ENCODE measurements at regions not wholly inside any gene's neighbourhood (a gene's known extent, or its start where the extent isn't known, plus 50 kb on each side); places are given as distances from the start of the nearest gene placed in this dataset.

DNA sequence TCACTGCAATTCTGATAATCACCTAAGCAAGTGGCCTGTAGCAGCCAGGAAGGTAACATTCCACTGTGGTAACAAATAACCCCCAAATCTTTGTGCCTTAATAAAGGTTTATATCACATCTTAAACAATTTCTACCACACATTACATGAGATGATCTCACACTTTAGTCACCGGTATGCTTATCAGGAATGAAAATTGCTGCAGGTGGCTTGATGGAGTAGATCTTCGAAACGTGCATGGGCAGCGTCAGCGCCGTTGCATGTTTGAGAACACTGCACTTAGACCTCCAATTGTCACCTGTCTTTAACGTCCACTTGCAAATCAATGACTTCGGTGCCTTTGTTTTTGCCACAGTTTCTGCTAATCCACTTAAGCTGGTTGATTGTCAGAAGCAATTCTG is 477.4 kb downstream of the VRK1 start:
- no peak for DNase-seq

DNA sequence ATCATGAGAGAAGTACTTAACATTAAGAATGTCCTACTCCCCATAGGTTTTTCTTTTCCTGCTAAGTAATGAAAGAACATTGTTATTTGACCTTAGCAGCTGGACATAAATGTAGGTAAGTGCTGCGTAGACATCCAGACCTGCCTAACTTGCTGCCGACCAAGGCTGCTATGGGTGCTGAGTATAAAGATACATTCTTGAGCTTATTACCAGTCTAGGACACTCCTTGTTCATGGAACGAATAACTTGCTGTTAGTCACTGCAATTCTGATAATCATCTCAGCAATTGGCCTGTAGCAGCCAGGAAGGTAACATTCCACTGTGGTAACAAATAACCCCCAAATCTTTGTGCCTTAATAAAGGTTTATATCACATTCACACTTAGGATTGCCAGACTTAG is 478.1 kb downstream of the VRK1 start:
- DNase-seq: no peak

DNA sequence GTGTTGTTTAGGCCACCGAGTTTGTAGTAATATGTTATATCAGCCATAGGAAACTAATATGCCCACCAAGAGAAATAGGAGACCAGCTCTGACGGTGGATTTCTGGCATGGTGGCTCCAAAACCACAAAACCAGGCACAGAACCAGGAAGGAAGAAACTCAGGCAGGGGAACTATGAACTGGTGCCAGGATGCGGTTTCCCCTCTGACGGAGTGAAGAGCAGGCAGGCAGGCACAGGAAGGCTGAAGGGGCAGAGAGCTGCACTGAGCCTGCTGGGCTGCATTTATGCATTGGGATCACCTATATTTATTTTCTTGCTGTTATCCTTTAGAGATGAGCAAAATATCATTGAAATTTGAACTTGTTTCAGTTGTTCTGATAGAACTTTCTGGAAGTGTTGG is 479.4 kb downstream of the VRK1 start:
- peak in 1 of 4 experiments; percentile 6 for DNase-seq

DNA sequence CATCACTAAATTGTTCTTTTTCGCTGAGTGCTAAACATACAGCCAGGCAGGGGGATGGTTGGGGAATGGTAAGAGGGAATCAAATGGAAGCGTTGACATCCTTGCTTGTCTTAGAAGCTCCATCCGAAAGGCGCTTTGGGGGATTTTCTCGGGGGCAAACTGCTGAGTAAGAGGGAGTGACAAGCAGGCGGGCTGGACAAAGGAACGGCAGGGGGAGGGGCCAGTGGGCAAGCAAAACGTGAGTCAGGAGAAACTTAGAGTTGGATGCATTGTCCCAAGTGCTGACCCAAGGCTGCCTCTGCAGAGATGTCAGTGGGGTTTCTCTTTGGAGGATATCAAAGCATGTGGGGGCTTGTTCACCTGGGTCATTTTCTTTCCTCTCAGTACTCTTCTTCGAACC is 480.5 kb downstream of the VRK1 start:
- DNase-seq: no peak

DNA sequence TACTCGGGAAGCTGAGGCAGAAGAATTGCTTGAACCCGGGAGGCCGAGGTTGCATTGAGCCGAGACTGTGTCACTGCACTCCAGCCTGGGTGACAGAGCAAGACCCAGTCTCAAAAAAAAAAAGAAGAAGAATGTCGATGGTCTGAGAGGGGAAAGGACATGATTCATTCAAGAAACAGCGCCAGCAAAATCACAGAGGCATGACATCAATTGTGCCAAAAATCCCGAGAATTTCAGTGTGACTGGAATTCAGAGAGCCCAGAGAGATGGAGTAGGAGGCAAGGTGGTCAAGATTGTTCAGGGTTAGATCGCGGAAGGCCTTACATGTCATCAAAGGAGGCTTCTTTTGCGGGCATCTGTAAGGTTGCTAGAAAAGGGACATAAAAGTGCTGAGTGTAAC is 483.3 kb downstream of the VRK1 start:
- no peak for DNase-seq

DNA sequence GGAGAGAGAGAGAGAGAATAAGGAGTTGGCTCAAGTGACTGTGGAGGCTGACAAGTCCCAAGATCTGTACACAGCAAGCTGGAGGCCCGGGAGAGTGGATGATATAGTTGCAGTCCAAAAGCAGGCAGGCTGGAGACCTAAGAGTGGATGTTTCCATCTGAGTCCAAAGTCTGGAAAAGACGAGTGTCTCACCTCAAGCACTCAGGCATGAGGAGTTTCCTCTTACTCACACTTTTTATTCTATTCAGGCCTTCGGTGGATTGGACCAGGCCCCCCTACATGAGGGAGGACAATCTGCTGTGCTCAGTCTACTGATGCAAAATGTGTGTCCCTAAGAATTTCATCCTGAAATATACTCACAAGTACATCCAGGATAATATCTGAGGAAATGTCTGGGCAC is 484.6 kb downstream of the VRK1 start:
- no peak for DNase-seq

DNA sequence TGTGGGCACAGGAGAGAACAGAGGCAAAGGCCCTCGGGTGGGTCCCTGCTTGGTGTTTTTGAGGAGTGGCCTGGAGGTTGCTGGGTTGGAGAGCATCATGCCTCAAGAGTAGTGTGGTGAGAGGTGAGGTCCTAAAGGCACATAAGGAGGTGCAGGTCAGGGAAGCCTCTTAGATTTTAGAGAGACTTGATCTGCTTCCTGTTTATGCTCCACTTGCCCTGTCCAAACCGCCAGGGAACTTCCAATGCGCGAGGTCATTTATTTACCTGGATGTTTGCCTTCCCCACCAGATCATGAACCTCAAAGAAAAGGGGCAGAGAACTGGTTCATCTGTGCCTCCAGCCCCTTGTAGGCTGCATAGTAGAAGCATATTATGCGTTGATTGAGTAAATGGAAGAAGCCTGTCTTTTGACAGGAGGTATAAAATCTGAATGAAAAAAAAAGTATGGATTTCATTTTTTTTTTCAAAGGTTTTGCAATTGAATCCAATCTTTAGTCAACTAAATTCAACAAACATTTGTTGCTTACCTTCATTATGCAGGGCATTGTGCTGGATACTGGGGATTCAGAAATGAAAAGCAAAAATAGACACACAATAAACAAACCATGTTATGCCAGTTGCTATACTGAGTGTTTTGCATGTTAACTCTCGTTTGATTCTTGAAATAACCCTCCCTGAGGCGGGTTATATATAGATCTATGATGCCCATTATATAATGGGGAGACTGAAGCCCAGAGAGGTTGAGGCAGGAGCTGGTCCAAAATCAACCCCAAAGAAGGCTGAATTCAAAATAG is 485.2 kb downstream of the VRK1 start:
- no peak for DNase-seq

DNA sequence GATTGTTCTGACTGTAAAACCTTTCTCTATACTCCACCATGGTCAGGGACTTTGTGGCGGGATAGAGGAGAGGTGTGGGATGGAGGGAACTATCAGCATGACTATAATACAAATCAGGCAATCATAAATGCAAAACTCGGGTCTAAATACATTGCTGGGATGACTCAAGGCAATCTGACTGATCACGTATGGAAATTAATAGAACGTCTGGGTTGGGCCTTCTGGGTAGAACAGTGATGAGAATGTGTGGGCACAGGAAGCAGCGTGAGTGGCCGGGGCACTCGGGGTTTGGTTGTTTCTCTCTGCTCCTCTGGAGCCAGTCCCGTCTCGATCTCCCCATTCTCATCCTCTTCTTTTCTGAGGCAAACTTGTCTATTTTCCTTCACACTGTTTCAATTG is 485.8 kb downstream of the VRK1 start:
- DNase-seq: no peak

DNA sequence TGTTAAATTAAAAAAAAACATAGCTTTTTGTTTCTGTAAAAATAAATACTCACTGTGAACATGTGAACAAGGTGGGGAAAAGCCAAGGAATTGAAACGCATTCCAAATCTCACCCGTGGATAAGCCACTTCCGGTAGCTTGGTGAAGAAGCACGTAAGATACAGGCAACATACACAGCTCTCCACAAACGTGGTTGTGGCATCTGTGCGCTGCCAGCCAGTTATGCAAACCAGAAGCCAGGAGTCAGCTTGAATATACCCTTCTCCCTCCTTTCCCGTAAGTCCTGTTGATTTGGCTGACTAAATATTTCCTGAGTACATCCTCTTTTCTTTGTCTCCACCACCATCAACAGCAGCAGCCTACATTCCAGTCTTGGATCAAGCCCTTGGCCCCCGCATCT is 486.2 kb downstream of the VRK1 start:
- no peak for DNase-seq

DNA sequence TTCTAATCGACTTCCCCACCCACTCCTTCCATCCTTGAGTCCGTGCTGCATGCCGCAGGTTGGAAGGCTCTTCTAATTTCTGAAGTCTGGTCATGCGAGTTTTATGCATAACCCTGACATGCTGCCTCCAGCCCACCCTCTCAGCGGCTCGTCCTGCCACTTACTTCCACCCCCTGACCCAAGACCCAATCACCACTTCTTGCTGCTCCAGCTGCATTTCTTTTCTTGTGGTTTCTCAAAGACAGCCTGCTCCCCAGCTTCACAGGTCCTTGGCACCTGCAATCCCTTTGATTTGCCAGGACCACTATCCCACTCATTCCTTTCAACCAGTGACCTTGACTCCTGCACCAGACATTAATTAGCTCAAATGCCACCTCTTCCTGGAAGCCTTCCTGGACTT is 486.7 kb downstream of the VRK1 start:
- no peak for DNase-seq

DNA sequence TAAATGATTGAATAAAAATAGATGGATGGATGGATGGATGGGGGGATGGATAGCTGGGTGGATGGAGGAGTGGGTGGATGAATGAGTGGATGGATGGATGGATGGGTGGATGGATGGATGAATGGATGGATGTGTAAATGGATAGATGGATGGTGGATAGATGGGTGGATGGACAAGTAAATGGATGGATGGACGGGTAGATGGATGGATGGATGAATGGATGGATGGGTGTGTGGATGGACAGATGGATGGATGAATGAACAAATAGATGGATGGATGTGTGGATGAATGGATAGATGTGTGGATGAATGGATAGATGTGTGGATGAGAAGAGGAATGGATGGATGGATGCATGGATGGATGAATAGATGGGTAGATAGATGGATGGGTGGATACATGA is 490.8 kb downstream of the VRK1 start:
- DNase-seq: no peak

DNA sequence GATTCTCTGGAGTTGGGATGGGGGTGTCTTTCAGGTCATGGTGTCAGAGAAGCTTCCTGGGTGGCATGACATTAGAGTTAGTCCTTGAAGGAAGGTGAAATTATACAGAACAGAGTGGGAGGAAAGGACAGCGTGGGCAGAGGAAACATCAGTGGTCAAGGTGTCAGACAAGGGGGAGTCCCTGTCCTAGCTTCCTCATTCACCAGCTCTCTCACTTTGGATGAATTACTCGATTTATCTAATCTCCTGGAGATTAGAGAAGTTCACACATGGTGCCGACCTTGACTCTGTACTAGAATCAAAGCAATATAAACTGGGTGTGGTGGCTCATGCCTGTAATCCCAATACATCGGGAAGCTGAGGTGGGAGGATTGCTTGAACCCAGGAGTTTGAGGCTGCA is 492.9 kb downstream of the VRK1 start:
- no peak for DNase-seq

DNA sequence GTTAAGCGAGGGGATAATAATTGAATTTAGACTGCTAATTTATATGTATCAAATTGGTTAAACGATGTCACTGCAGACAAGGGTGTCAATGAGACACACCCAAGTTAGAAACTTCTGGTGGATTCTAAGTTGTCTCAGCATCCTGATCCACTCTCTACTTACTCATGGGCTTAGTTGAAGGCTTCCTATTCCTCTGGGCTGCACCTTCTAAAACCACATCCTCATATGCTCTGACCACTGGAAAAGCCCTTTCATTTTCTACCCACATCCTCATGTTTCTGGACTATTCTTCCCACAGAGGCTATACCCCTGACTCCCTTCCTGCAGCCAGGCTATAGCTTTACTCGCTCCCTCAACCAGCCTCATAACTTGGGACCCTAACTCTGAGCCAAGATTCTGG is 493.8 kb downstream of the VRK1 start:
- no peak for DNase-seq

DNA sequence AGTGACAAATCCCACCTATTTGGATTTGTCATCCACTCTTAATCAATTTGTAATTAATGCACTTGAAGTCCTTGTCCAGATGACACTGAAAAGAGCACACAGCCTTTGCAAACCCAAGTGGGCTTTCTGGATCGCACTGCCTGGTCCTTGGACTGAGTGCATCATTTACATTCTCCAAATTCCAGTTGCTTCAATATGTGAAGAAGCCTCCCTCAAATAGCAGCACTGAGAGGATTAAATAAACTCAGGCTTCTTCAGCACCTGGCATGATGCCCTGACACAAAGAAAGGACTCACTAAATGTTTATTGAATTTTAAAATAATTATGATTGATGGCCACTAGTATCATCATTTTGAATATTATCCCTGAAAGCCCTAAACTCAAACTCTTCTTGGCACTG is 496.5 kb downstream of the VRK1 start:
- no peak for DNase-seq

DNA sequence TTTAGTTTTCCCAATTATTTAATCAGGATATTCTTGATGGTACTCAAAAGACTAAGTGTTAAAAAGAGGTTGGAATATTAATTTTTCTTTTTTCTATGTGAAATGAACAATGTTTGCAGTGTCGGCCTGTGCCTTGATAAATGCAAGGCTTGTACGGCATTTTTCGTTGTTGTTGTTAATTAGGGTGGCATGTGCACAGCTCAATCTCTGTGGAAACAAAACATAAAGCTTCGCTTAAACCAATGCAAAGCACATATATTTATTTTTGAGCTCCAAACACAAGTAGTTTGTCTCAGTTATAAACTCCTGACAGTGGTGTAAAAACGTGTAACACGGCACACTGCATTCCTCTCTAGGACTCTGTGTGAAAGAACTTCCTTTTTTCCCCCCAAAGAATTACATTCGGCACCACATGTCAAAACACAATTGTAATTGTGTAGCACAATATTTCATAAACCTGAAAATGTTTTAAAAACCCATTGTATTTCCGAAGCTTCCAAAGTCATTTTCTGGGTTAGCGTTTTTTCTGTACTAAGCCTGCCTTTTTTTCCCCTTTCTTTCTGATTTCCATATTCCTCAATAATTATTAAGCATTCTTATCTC is 498.0 kb downstream of the VRK1 start:
- no peak for DNase-seq

DNA sequence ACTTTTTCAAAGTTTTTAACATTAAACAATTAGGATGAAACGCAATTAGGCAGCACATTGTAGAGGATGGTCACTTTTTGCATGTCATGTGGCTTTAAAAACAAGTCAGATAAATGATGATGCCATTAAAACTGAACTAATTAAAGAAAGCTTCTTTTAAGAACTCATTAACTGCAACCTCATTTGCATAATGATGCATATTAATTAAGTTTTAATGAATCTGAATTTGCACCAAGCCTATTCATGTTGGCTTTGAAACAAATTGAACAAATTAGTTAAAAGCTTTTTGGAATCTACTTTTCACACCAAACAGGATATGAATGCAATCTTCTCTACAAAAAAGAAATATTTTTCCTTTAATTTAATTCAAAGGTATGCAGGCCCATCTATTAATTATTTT is 499.0 kb downstream of the VRK1 start:
- no peak for DNase-seq

DNA sequence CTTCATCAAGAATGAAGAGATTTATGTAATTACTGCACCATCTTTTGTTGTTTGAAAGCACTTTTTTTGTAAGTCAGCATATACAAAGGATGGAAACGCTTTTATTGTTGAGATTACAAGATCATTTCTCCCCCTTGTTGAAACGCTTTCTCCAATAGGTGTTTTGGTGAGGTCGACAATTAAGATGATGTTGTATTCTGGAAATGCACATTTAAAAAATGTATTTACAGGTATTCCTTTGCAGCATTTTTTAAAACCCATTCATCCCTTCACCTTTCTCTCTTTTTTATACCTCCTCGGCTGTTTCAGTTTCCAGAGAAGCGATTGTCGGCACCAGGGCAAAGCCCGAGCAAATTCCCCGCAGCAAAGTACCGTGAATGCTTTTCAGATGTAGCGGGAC is 499.9 kb downstream of the VRK1 start:
- DNase-seq: no peak

DNA sequence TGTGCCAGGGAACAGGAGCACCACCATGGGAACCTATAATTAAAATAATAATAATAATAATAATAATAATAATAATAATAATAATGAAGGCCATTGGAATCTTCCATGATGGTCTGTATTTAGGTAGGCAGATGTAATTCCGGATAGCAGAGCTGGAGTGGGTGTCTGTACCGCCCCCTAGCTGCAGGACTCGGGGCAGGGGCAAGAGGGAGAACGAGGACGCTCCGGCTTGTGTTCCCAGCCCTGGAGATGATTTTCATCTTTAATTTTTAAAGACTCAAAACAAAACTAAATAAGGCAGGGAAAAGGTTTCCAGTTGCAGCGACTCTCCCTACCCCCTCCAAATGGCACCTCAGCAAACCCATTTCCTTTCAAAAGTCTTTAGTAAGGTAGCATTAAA is 501.1 kb downstream of the VRK1 start:
- DNase-seq: no peak

DNA sequence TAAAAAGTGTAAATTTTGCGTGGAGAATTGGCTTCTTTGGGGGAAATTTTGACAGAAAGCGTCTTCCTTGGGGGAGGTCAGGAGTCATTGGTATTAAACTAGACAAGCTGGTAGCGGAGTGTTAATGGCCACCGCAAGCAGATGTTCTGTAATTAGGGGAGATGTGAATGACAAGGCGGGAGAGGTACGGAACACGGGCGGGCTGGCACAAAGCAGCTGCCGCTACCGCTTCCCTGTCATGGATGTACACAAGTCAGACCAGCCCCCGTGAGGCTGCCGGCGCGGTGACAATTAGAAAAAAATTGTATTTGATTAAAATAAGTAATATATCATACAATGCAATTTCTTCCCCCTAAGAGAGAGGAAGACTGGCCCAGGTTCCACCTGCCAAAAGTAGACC is 501.6 kb downstream of the VRK1 start:
- no peak for DNase-seq

DNA sequence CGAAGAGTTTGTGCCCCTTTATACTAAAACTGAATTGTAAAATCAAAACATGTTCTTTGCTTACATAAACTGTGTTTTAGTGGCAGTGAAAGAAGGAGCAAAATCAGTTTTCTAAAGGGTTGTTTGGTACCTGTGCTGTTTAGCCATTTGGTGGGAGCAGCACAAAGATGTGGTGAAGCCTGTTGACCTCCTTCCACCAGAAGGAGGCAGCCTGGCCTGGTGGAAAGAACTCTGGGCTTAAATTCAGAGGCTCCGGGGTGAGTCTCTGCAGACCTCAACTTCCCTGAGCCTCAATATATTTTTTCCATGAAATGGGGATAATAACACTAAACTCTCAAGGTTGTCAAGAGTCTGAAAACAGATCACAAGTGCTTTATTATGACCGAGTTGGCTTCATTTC is 502.5 kb downstream of the VRK1 start:
- DNase-seq: no peak

DNA sequence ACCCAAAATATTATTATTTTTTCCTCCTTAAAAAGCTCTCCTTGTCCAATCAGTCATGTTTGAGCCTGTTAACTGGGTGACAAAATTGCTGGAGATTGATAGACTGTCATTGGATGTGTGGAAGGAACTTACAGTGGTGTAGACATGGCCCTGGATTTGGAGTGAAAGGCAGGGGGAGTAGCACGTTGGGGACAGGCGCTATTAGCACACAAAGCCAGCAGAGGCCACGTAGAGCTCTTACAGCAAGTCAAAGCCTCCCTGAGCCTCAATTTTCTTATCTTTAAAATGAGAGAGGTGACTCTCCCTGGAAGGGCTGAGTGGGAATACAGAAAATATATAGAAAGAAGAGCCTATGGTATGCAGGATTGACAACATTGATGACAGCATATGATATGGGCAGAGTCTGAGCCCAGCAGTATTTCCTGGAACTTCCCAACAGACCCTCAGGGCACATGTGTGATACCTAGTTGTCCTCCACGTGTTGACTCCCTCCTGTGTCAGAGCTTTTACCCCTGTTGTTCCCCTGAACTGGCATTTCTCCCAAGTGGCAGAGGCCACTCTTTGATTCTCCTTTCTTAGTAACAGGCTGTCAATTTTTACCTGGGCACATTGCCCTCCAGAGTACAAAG is 504.9 kb downstream of the VRK1 start:
- no peak for DNase-seq

DNA sequence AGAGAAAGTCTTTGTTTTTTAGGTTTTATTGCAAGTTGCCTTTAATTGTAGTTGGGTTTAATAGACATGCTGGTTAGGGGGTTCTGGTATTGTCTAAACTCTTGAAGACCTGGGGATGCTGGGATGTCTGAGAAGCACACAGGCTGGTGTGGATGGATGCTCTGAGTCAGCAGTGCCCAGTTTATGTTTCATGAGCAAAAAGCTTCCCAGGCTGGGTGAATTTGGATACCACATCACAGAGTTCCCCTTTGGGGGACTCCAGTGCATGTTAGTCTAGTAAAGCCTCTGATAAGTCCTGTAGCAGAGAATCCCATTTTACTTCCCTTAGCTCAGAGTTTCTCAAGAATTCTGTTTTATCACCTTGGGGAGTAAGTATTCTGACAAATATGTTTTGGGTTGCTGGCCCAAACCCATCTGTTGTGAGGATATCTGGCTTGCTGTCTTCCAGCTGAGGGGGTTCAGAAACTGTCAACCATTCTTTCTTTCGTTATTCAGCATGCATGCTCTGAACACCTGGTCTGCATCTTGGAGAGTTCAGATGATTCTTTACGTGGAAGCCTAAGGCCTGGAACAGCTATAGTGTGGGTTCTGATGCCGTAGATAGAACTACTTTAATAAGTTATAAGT is 509.1 kb downstream of the VRK1 start:
- DNase-seq: no peak

DNA sequence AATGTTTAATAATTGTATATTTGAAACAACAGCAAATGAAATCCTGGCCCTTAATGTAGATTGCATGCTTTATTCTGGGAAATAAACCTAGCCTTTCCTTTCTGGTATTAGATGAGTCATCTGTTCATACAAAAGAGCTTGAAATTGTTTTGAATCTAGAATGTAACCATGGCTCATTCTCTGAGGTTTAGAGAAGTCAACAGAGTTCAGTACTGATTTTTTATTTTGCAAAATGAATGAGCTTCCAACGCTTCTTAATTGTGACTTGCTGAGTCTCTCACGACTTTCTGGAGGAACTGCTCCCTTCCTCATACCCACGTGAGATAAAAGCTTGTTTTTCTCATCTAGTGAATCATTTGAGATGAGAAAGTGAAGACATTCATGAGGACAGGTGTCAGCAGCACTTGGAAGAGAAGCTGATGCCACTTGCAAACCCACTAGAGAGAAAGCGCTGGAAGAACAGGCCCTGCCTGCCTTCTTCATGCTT is 509.6 kb downstream of the VRK1 start:
- DNase-seq: no peak

DNA sequence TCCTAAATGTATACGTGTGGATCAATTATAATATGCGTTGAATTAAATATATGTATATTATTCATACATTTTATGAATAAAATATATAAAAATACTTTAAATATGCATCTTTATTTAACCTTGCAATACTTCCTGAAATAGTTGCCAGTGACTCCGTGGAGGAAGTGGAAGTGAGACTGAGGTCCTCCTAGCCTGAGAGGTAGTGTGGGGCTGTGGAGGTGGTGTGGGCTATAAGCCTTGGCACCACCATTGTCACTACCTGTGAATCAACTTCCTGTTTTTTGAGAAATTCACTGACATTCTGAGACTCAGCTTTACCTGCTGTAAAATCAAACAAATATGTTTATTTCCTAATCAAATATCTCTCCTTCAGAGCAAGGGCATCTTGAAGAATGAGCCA is 514.2 kb downstream of the VRK1 start:
- DNase-seq: no peak
